ENCODE measurements at regions not wholly inside any gene's neighbourhood (a gene's known extent, or its start where the extent isn't known, plus 50 kb on each side); places are given as distances from the start of the nearest gene placed in this dataset.

- no peak for DNase-seq (ENCODE audit: extremely low spot score, unreplicated experiment)
- Mint-ChIP-seq H3K4me1 (ENCODE audit: unreplicated experiment) (no peaks in the 10 kb centered on the region), H3K27me3 (ENCODE audit: unreplicated experiment) (peaks cover 17% of the 10 kb centered on the region), H3K27ac (ENCODE audit: unreplicated experiment) (no peak overlapping the region), H3K9me3 (ENCODE audit: unreplicated experiment) (no peaks in the 10 kb centered on the region), H3K36me3 (ENCODE audit: unreplicated experiment) (no peaks in the 10 kb centered on the region), H3K4me3 (ENCODE audit: unreplicated experiment) (no peak overlapping the region)
- no peak for TF ChIP-seq CTCF (IDR thresholded peaks at IDR 0.05)
These were observed 178.0 kb upstream of the TMCO5A start for GRCh38 chr15:37756407-37756806.

GRCh38 chr15:37758412-37758811 lies 176.0 kb upstream of the TMCO5A start:
- no peak for DNase-seq (ENCODE audit: extremely low spot score, unreplicated experiment)
- Mint-ChIP-seq H3K36me3 (ENCODE audit: unreplicated experiment) (no peaks in the 10 kb centered on the region), H3K27ac (ENCODE audit: unreplicated experiment) (no peak overlapping the region), H3K9me3 (ENCODE audit: unreplicated experiment) (no peaks in the 10 kb centered on the region), H3K4me1 (ENCODE audit: unreplicated experiment) (no peaks in the 10 kb centered on the region), H3K4me3 (ENCODE audit: unreplicated experiment) (no peak overlapping the region), H3K27me3 (ENCODE audit: unreplicated experiment) (peaks cover 17% of the 10 kb centered on the region)
- no peak for TF ChIP-seq CTCF (IDR thresholded peaks at IDR 0.05)

GRCh38 chr15:37764733-37765191 lies 169.7 kb upstream of the TMCO5A start:
- no peak overlapping the region for H3K4me3 Mint-ChIP-seq (ENCODE audit: unreplicated experiment)
- H3K36me3 Mint-ChIP-seq (ENCODE audit: unreplicated experiment) = no peaks in the 10 kb centered on the region
- no peak for DNase-seq (ENCODE audit: extremely low spot score, unreplicated experiment)

GRCh38 chr15:37765786-37766185 lies 168.7 kb upstream of the TMCO5A start:
- Mint-ChIP-seq H3K27me3 (ENCODE audit: unreplicated experiment) (no peaks in the 10 kb centered on the region), H3K4me3 (ENCODE audit: unreplicated experiment) (no peak overlapping the region), H3K36me3 (ENCODE audit: unreplicated experiment) (no peaks in the 10 kb centered on the region), H3K27ac (ENCODE audit: unreplicated experiment) (no peak overlapping the region), H3K4me1 (ENCODE audit: unreplicated experiment) (peaks cover 5% of the 10 kb centered on the region), H3K9me3 (ENCODE audit: unreplicated experiment) (peaks cover 4% of the 10 kb centered on the region)
- no peak for TF ChIP-seq CTCF (IDR thresholded peaks at IDR 0.05)
- no peak for DNase-seq (ENCODE audit: extremely low spot score, unreplicated experiment)

More at GRCh38 chr15:37764733-37765191, 169.7 kb upstream of the TMCO5A start:
- no peaks in the 10 kb centered on the region for H3K27me3 Mint-ChIP-seq (ENCODE audit: unreplicated experiment)
- TF ChIP-seq CTCF (IDR thresholded peaks at IDR 0.05) = peak; percentile 67
- peaks cover 5% of the 10 kb centered on the region for H3K4me1 Mint-ChIP-seq (ENCODE audit: unreplicated experiment)
- peaks cover 4% of the 10 kb centered on the region for H3K9me3 Mint-ChIP-seq (ENCODE audit: unreplicated experiment)
- no peak overlapping the region for H3K27ac Mint-ChIP-seq (ENCODE audit: unreplicated experiment)

- H3K27me3 Mint-ChIP-seq (ENCODE audit: unreplicated experiment) = no peaks in the 10 kb centered on the region
These were observed 166.5 kb upstream of the TMCO5A start for GRCh38 chr15:37767841-37768455.

More at GRCh38 chr15:37767841-37768455, 166.5 kb upstream of the TMCO5A start:
- Mint-ChIP-seq H3K9me3 (ENCODE audit: unreplicated experiment) (peaks cover 4% of the 10 kb centered on the region), H3K4me1 (ENCODE audit: unreplicated experiment) (peaks cover 9% of the 10 kb centered on the region), H3K4me3 (ENCODE audit: unreplicated experiment) (no peak overlapping the region), H3K36me3 (ENCODE audit: unreplicated experiment) (no peaks in the 10 kb centered on the region), H3K27ac (ENCODE audit: unreplicated experiment) (no peak overlapping the region)
- DNase-seq (ENCODE audit: extremely low spot score, unreplicated experiment) = no peak
- no peak for TF ChIP-seq CTCF (IDR thresholded peaks at IDR 0.05)

All from osteocyte (in vitro differentiated cells).